IMR-90 (cell line): ENCODE measurements at regions not wholly inside any gene's neighbourhood (a gene's known extent, or its start where the extent isn't known, plus 50 kb on each side); places are given as distances from the start of the nearest gene placed in this dataset.

Experiments used
- ATAC-seq: fragments of 200-7000 bp; cut with Tn5 transposase; 2 replicates; pipeline ENCODE4 v1.9.1; 2020; ENCODE audit warnings: low read depth, mild to moderate bottlenecking, moderate library complexity
- BruUV-seq: library from RNA; stranded (reverse); fragments of 400-500 nt; replicated peaks from 2 replicates; lab custom pipeline; 2021; lab: Mats Ljungman, UMichigan
- CTCF ChIA-PET: fragments of 300-600 bp; formaldehyde crosslinking; extraction: SDS; loops from one replicate; lab custom pipeline; 2021; ENCODE audit warnings: antibody characterized with exemption; lab: Yijun Ruan, JAX
- POLR2A ChIA-PET: fragments of 300-600 bp; sonication (Branson Sonifier 250); formaldehyde crosslinking; loops from one replicate; lab custom pipeline; 2022; ENCODE audit warnings: antibody characterized with exemption; ENCODE audit not compliant: unreplicated experiment; lab: Charles Lee
- DNase-seq: peaks from one replicate; pipeline ENCODE4 v3.0.0; 2013
- H2AFZ ChIP-seq: replicated peaks from 2 replicates; pipeline ENCODE3; 2013; ENCODE audit warnings: low read length, mild to moderate bottlenecking; ENCODE audit not compliant: poor library complexity
- H2AK5ac ChIP-seq: 2 replicates; pipeline ENCODE4 v1.6.1; 2013; ENCODE audit warnings: low read depth, low read length, inconsistent platforms
- H2AK9ac ChIP-seq: replicated peaks from 2 replicates; pipeline ENCODE3; 2013; ENCODE audit warnings: mild to moderate bottlenecking, low read depth, low read length, moderate library complexity; ENCODE audit not compliant: poor library complexity
- H2BK120ac ChIP-seq: 2 replicates; pipeline ENCODE4 v1.6.1; 2013; ENCODE audit warnings: low read depth, low read length, inconsistent platforms
- H2BK15ac ChIP-seq: 3 replicates; pipeline ENCODE4 v1.6.1; 2013; ENCODE audit warnings: low read depth, low read length, inconsistent platforms
- H2BK20ac ChIP-seq: 2 replicates; pipeline ENCODE4 v1.6.1; 2013; ENCODE audit warnings: low read depth, mild to moderate bottlenecking, inconsistent platforms, low read length, moderate library complexity
- H2BK5ac ChIP-seq: 2 replicates; pipeline ENCODE4 v1.6.1; 2013; ENCODE audit warnings: mild to moderate bottlenecking, low read depth, low read length, inconsistent platforms; ENCODE audit not compliant: poor library complexity, severe bottlenecking
- H3K14ac ChIP-seq: replicated peaks from 2 replicates; pipeline ENCODE4 v1.6.1; 2013; ENCODE audit warnings: low read depth, low read length, inconsistent platforms
- H3K18ac ChIP-seq: 2 replicates; pipeline ENCODE4 v1.6.1; 2013; ENCODE audit warnings: low read depth, low read length, control low read depth
- H3K23ac ChIP-seq: 2 replicates; pipeline ENCODE4 v1.6.1; 2013; ENCODE audit warnings: low read depth, low read length, inconsistent platforms
- H3K27ac ChIP-seq: 2 replicates; pipeline ENCODE4 v1.5.1; 2013; ENCODE audit warnings: mild to moderate bottlenecking, control low read depth, low read length; ENCODE audit not compliant: insufficient read depth
- H3K27me3 ChIP-seq: 2 replicates; pipeline ENCODE4 v1.6.1; 2013; ENCODE audit warnings: low read length; ENCODE audit not compliant: control insufficient read depth, insufficient read depth
- H3K36me3 ChIP-seq: 2 replicates; pipeline ENCODE4 v1.6.1; 2013; ENCODE audit warnings: low read length, mixed read lengths; ENCODE audit not compliant: control insufficient read depth, insufficient read depth
- H3K4ac ChIP-seq: 2 replicates; pipeline ENCODE4 v1.6.1; 2013; ENCODE audit warnings: low read depth, low read length, inconsistent platforms
- H3K4me1 ChIP-seq: 2 replicates; pipeline ENCODE4 v1.6.1; 2013; ENCODE audit warnings: low read length, mixed read lengths; ENCODE audit not compliant: control insufficient read depth, insufficient read depth
- H3K4me2 ChIP-seq: 2 replicates; pipeline ENCODE4 v1.6.1; 2013; ENCODE audit warnings: low read depth, mild to moderate bottlenecking, control low read depth, low read length, moderate library complexity
- H3K4me3 ChIP-seq: 2 replicates; pipeline ENCODE4 v1.5.1; 2013; ENCODE audit warnings: low read depth, mild to moderate bottlenecking, control low read depth, low read length, moderate library complexity; ENCODE audit not compliant: insufficient read depth
- H3K56ac ChIP-seq: 2 replicates; pipeline ENCODE4 v1.6.1; 2013; ENCODE audit warnings: low read length, inconsistent platforms; ENCODE audit not compliant: insufficient read depth; ENCODE audit errors: extremely low read depth
- H3K79me1 ChIP-seq, 2 experiments: 2 replicates each; pipeline ENCODE4 v1.6.1; 2013; ENCODE audit warnings: low read length in 2 of 2, inconsistent platforms in 1 of 2, low read depth in 1 of 2
- H3K9ac ChIP-seq: 2 replicates; pipeline ENCODE4 v1.6.1; 2013; ENCODE audit warnings: low read depth, low read length, control low read depth
- H3K9me1 ChIP-seq: 2 replicates; pipeline ENCODE4 v1.6.1; 2013; ENCODE audit warnings: low read length, inconsistent platforms; ENCODE audit not compliant: insufficient read depth
- H3K9me3 ChIP-seq: 2 replicates; pipeline ENCODE4 v1.6.1; 2013; ENCODE audit warnings: low read length; ENCODE audit not compliant: control insufficient read depth, insufficient read depth
- H4K20me1 ChIP-seq: 2 replicates; pipeline ENCODE4 v1.6.1; 2013; ENCODE audit warnings: low read length, inconsistent platforms; ENCODE audit not compliant: insufficient read depth
- H4K5ac ChIP-seq: 2 replicates; pipeline ENCODE4 v1.6.1; 2013; ENCODE audit warnings: mild to moderate bottlenecking, low read depth, low read length, control low read depth
- H4K8ac ChIP-seq, 2 experiments: 2 replicates each; pipeline ENCODE4 v1.6.1; 2013; ENCODE audit warnings: low read depth in 2 of 2, low read length in 2 of 2, control low read depth in 1 of 2, inconsistent platforms in 1 of 2
- H4K91ac ChIP-seq: 2 replicates; pipeline ENCODE4 v1.6.1; 2013; ENCODE audit warnings: low read depth, low read length, inconsistent platforms; ENCODE audit not compliant: insufficient read depth
- BHLHE40 ChIP-seq: fragments of 150-350 bp; IDR thresholded peaks from 2 replicates; pipeline ENCODE4 v1.6.1; 2016; ENCODE audit warnings: mild to moderate bottlenecking, low read depth, low read length
- CEBPB ChIP-seq: IDR thresholded peaks from 2 replicates; pipeline ENCODE4 v1.6.1; 2012; ENCODE audit warnings: low read depth, low read length, improper control_type of control experiment
- CHD1 ChIP-seq: IDR thresholded peaks from 2 replicates; pipeline ENCODE4 v1.6.1; 2012; ENCODE audit warnings: low read depth, low read length, improper control_type of control experiment
- CTCF ChIP-seq: conservative IDR thresholded peaks from 2 replicates; pipeline ENCODE4 v1.5.1; 2012; ENCODE audit warnings: mild to moderate bottlenecking, low read depth, low read length, improper control_type of control experiment
- ELK1 ChIP-seq: fragments of 150-350 bp; IDR thresholded peaks from 2 replicates; pipeline ENCODE4 v1.6.1; 2016; ENCODE audit warnings: low read depth, mild to moderate bottlenecking, low read length, moderate library complexity, borderline replicate concordance
- FOS ChIP-seq: fragments of 150-350 bp; IDR thresholded peaks from 2 replicates; pipeline ENCODE4 v1.6.1; 2016; ENCODE audit warnings: low read depth, low read length
- MAFK ChIP-seq: IDR thresholded peaks from 2 replicates; pipeline ENCODE4 v1.6.1; 2012; ENCODE audit warnings: low read depth, low read length, improper control_type of control experiment
- MAZ ChIP-seq: IDR thresholded peaks from 2 replicates; pipeline ENCODE4 v1.6.1; 2012; ENCODE audit warnings: low read depth, mild to moderate bottlenecking, low read length, improper control_type of control experiment, moderate library complexity, borderline replicate concordance
- MXI1 ChIP-seq: IDR thresholded peaks from 2 replicates; pipeline ENCODE4 v1.6.1; 2012; ENCODE audit warnings: low read depth, mild to moderate bottlenecking, low read length, moderate library complexity, borderline replicate concordance
- NFE2L2 ChIP-seq: fragments of 150-350 bp; IDR thresholded peaks from 2 replicates; pipeline ENCODE4 v1.6.1; 2016; ENCODE audit warnings: low read depth, mild to moderate bottlenecking, low read length
- POLR2A ChIP-seq: IDR thresholded peaks from 2 replicates; pipeline ENCODE4 v1.6.1; 2012; ENCODE audit warnings: mild to moderate bottlenecking, low read depth, low read length
- RAD21 ChIP-seq: IDR thresholded peaks from 2 replicates; pipeline ENCODE4 v1.6.1; 2012; ENCODE audit warnings: low read length, improper control_type of control experiment
- RCOR1 ChIP-seq: IDR thresholded peaks from 2 replicates; pipeline ENCODE4 v1.6.1; 2012; ENCODE audit warnings: mild to moderate bottlenecking, low read length, improper control_type of control experiment; ENCODE audit not compliant: insufficient replicate concordance
- RFX5 ChIP-seq: IDR thresholded peaks from 2 replicates; pipeline ENCODE4 v1.8.0; 2012; ENCODE audit warnings: low read depth, mild to moderate bottlenecking, low read length, moderate library complexity
- SMC3 ChIP-seq: fragments of 150-350 bp; IDR thresholded peaks from 2 replicates; pipeline ENCODE4 v1.6.1; 2016; ENCODE audit warnings: low read depth, mild to moderate bottlenecking, antibody characterized with exemption, low read length, moderate library complexity
- WGBS, 2 experiments: methylation state at CpG; one replicate each; pipeline versions ENCODE4 v1.1.5 to v1.1.7; 2013; ENCODE audit warnings: missing lambda C conversion rate in 2 of 2; ENCODE audit not compliant: insufficient read length in 1 of 2; ENCODE audit errors: extremely low coverage in 2 of 2; 5-methylcytosine and 5-hydroxymethylcytosine counted together
- dilution Hi-C: fragments of 300-500 bp; cut with HindIII; formaldehyde crosslinking; loops from one replicate; pipeline ENCODE4 v1.14.3; 2018; ENCODE audit warnings: low sequenced_read_pairs; ENCODE audit not compliant: unreplicated experiment
- in situ Hi-C: fragments of 300-500 bp; cut with MboI; formaldehyde crosslinking; loops from 3 replicates; pipeline ENCODE4 v1.14.3; 2019; ENCODE audit warnings: low sequenced_read_pairs, inconsistent platforms, mixed read lengths
- intact Hi-C: fragments of 100-400 bp; cut with micrococcal nuclease; formaldehyde crosslinking; loops from 2 replicates; pipeline ENCODE4 v1.10.0; 2022
- TF ChIP-seq, protein P1 (sequence below): fragments of 150-350 bp; IDR thresholded peaks from 2 replicates; pipeline ENCODE4 v1.6.1; 2017; ENCODE audit warnings: mild to moderate bottlenecking, antibody characterized with exemption, low read length, low read depth

- Histone ChIP-seq H2BK15ac (no peak overlapping the region), H3K4me3 (no peak overlapping the region), H4K91ac (no peak overlapping the region), H3K9ac (no peak overlapping the region), H4K8ac (no peak overlapping the region), H3K4me2 (no peak overlapping the region), H3K36me3 (peaks cover 1% of the 10 kb centered on the region), H3K4ac (no peak overlapping the region), H4K20me1 (no peaks in the 10 kb centered on the region; the same call in 1 of the 2 replicates), H2BK120ac (no peak overlapping the region), H2AK9ac (peak overlapping the region; percentile 42), H3K4me1 (no peaks in the 10 kb centered on the region), H3K27me3 (no peaks in the 10 kb centered on the region), H2BK20ac (no peak overlapping the region), H3K18ac (no peak overlapping the region), H3K9me1 (no peaks in the 10 kb centered on the region), H3K27ac (no peak overlapping the region), H3K14ac (no peak overlapping the region), H3K23ac (no peak overlapping the region), H4K5ac (no peak overlapping the region), H3K9me3 (no peaks in the 10 kb centered on the region), H2AK5ac (no peak overlapping the region), H2BK5ac (no peak overlapping the region), H2AFZ (no peak overlapping the region), H3K56ac (no peak overlapping the region), H3K79me1 (no peaks in the 10 kb centered on the region)
- no TSS peak for BruUV-seq
- intact Hi-C loops (no loop called here), dilution Hi-C loops (no loop called here), in situ Hi-C loops (no loop called here)
- no peak for DNase-seq
- TF ChIP-seq RCOR1, result no peak
- no peak for TF ChIP-seq NFE2L2
- no peak for TF ChIP-seq MXI1
- TF ChIP-seq RAD21, result no peak
- TF ChIP-seq MAFK, result no peak
- TF ChIP-seq CEBPB, result no peak
- TF ChIP-seq CHD1, result no peak
- no peak for TF ChIP-seq CTCF
- no peak for TF ChIP-seq MAZ
- TF ChIP-seq POLR2A, result no peak
- TF ChIP-seq, protein P1, sequence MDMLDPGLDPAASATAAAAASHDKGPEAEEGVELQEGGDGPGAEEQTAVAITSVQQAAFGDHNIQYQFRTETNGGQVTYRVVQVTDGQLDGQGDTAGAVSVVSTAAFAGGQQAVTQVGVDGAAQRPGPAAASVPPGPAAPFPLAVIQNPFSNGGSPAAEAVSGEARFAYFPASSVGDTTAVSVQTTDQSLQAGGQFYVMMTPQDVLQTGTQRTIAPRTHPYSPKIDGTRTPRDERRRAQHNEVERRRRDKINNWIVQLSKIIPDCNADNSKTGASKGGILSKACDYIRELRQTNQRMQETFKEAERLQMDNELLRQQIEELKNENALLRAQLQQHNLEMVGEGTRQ, result no peak
- no peak for TF ChIP-seq RFX5
- TF ChIP-seq BHLHE40, result no peak
- no peak for TF ChIP-seq ELK1
- no peak for TF ChIP-seq FOS
- no peak for TF ChIP-seq SMC3
- ChIA-PET CTCF (no interaction called here), POLR2A (no interaction called here)
- ATAC-seq, result no peak
- WGBS, 2 experiments, result 100% methylated on average over 2 of the region's 3 CpGs; no CpG with 5 or more reads in 1 of the 2 experiments
Observed at GRCh38 chr11:71062199-71062598, 190.2 kb downstream of the SHANK2 start.
